ENCODE measurements at regions not wholly inside any gene's neighbourhood (a gene's known extent, or its start where the extent isn't known, plus 50 kb on each side); places are given as distances from the start of the nearest gene placed in this dataset.
"Not testable (repeated sequence)": the region's sequence is repeated elsewhere in the genome, so short reads cannot be mapped to it uniquely, and the experiment has no call there.

- Histone ChIP-seq H3K36me3 (replicated peaks in 1 of 2; ENCODE audit: insufficient read depth in 1 of 2, low read depth in 2 of 2) (no peaks in the 10 kb centered on the region), H3K27ac (no peak overlapping the region), H3K9me3 (peaks cover 0 to 3% (median 0%) of the 10 kb centered on the region in 3 donors), H3K27me3 (no peaks in the 10 kb centered on the region), H3K4me3 (no peak overlapping the region), H3K4me1 (no peaks in the 10 kb centered on the region)
- 7 to 31% methylated on average over 3 to 10 of the region's 10 CpGs for WGBS, 2 donors
- DNase-seq (no peak), ATAC-seq (no peak)
- intact Hi-C loops (cut with DNase I) = no loop called here
- no peak for TF ChIP-seq POLR2A (IDR thresholded peaks at IDR 0.05)
Observed at GRCh38 chr5:179459771-179460170, 90.6 kb upstream of the RUFY1 start.

- Histone ChIP-seq H3K27me3 (no peaks in the 10 kb centered on the region), H3K27ac (no peak overlapping the region), H3K4me3 (no peak overlapping the region), H3K9me3 (peaks cover 0 to 3% (median 0%) of the 10 kb centered on the region in 3 donors), H3K36me3 (replicated peaks in 1 of 2; ENCODE audit: insufficient read depth in 1 of 2, low read depth in 2 of 2) (no peaks in the 10 kb centered on the region), H3K4me1 (no peaks in the 10 kb centered on the region)
- TF ChIP-seq POLR2A (IDR thresholded peaks at IDR 0.05) (no peak), CTCF (IDR thresholded peaks at IDR 0.05) (no peak)
- intact Hi-C loops (cut with DNase I) = no loop called here
- DNase-seq (no peak), ATAC-seq (no peak)
- 69 to 79% methylated on average over 8 of the region's 8 CpGs for WGBS, 2 donors
Observed at GRCh38 chr5:179457612-179458011, 92.7 kb upstream of the RUFY1 start.

GRCh38 chr5:179456075-179456474, 94.3 kb upstream of the RUFY1 start:
- H3K4me1 ChIP-seq; H3K9me3 ChIP-seq; ATAC-seq; H3K4me3 ChIP-seq; H3K27me3 ChIP-seq; H3K36me3 ChIP-seq (replicated peaks in 1 of 2; ENCODE audit: insufficient read depth in 1 of 2, low read depth in 2 of 2); DNase-seq; H3K27ac ChIP-seq; intact Hi-C loops (cut with DNase I): not testable (repeated sequence)
- 80 to 91% methylated on average over 2 to 6 of the region's 15 CpGs for WGBS, 2 donors

- H3K27ac ChIP-seq = no peak overlapping the region
- 83 to 88% methylated on average over 15 of the region's 15 CpGs for WGBS, 2 donors
Observed at GRCh38 chr5:179455320-179455719, 95.0 kb upstream of the RUFY1 start.

GRCh38 chr5:179454356-179454755, 96.0 kb upstream of the RUFY1 start:
- no peak for TF ChIP-seq POLR2A (IDR thresholded peaks at IDR 0.05)
- Histone ChIP-seq H3K27me3 (no peaks in the 10 kb centered on the region), H3K36me3 (replicated peaks in 1 of 2; ENCODE audit: insufficient read depth in 1 of 2, low read depth in 2 of 2) (no peaks in the 10 kb centered on the region), H3K27ac (no peak overlapping the region), H3K9me3 (peaks cover 0 to 3% (median 0%) of the 10 kb centered on the region in 3 donors), H3K4me3 (no peak overlapping the region), H3K4me1 (no peaks in the 10 kb centered on the region)
- whole genome bisulfite sequencing, 2 donors = 61 to 68% methylated on average over 9 of the region's 9 CpGs
- intact Hi-C loops (cut with DNase I) = no loop called here
- no peak for DNase-seq
- ATAC-seq = no peak

More at GRCh38 chr5:179455320-179455719, 95.0 kb upstream of the RUFY1 start:
- H3K27me3 ChIP-seq = no peaks in the 10 kb centered on the region
- H3K4me1 ChIP-seq = no peaks in the 10 kb centered on the region
- no peak for DNase-seq
- TF ChIP-seq CTCF (IDR thresholded peaks at IDR 0.05) (no peak), POLR2A (IDR thresholded peaks at IDR 0.05) (no peak)
- H3K36me3 ChIP-seq (replicated peaks in 1 of 2; ENCODE audit: insufficient read depth in 1 of 2, low read depth in 2 of 2) = no peaks in the 10 kb centered on the region
- H3K9me3 ChIP-seq = peaks cover 0 to 3% (median 0%) of the 10 kb centered on the region in 3 donors
- ATAC-seq = no peak
- H3K4me3 ChIP-seq = no peak overlapping the region
- intact Hi-C loops (cut with DNase I) = no loop called here

- no peak for DNase-seq
- no peaks in the 10 kb centered on the region for H3K4me1 ChIP-seq
- H3K4me3 ChIP-seq = no peak overlapping the region
- intact Hi-C loops (cut with DNase I) = no loop called here
- no peaks in the 10 kb centered on the region for H3K36me3 ChIP-seq (replicated peaks in 1 of 2; ENCODE audit: insufficient read depth in 1 of 2, low read depth in 2 of 2)
- WGBS, 2 donors = 68 to 76% methylated on average over 7 of the region's 7 CpGs
- no peaks in the 10 kb centered on the region for H3K27me3 ChIP-seq
- H3K9me3 ChIP-seq = peaks cover 0 to 3% (median 0%) of the 10 kb centered on the region in 3 donors
- no peak overlapping the region for H3K27ac ChIP-seq
- TF ChIP-seq CTCF (IDR thresholded peaks at IDR 0.05) (no peak), POLR2A (IDR thresholded peaks at IDR 0.05) (no peak)
- ATAC-seq = no peak
Observed at GRCh38 chr5:179453616-179454015, 96.7 kb upstream of the RUFY1 start.
